Cerebellar cortex (tissue), 1 donor: ENCODE measurements at regions not wholly inside any gene's neighbourhood (a gene's known extent, or its start where the extent isn't known, plus 50 kb on each side); places are given as distances from the start of the nearest gene placed in this dataset.

ENCODE experiments used
- DNase-seq: peaks from one replicate; pipeline ENCODE4 v3.0.0-alpha.2; 2015; ENCODE audit warnings: low spot score

DNA sequence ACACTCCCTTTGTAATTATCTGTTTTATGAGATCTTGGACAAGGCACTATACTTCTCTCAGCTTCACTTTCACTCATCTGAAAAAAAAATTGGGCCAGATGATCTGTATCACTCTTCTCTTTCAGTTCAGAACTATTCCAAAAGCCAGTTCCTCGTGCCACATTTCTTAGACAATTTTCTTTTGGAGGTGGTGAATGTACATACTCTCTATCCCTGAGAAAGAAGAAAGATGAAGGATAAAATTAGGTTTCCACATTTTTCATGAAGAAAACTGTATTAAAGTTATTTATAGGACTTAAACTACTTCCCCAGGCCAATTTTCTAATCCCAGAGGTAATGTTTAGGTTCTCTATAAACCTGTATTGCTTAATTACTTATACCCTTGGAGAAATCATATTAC, 171.6 kb downstream of the SLC6A15 start:
- DNase-seq = no peak

DNA sequence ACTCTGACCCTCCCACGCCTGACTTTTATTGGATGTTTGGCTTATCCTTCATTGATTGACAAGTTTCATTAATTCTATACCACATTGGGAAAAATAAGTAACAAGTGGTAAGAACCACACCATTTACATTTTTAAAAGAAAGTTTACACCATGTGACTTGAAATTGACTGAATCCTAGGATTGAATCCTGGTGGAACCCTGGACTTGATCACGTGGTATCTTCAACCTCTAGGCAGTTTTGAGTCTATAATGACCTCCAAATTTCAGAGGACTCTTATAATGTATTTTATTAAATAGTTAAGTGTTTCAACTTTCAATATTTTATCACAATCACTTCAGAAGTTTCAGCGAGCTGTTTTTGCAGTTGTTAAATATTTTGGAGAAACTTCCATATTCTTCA, 172.0 kb downstream of the SLC6A15 start:
- DNase-seq = no peak

DNA sequence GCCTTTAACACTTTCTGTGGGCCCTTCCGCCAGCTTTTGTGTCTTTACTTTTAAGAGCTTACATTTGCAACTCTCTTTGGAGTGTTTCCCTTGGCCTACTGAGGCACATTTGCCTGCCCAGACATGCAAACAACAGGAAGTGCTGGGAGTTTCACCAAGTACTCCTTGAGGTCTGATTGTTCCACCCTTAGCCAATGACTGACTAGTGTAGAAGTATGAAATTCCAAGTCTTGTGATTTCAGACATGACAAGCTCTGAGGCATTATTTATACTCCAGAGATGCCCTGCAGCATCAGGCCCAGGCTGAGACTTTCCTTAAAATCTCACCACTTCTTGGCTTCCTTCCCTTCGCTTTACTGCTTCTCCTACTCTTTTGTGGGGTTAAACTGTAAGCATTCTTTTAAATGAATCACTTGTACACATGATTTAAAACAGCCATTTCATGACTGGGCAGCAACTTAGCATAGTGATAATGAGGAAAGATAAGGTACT, 174.1 kb downstream of the SLC6A15 start:
- DNase-seq = no peak

DNA sequence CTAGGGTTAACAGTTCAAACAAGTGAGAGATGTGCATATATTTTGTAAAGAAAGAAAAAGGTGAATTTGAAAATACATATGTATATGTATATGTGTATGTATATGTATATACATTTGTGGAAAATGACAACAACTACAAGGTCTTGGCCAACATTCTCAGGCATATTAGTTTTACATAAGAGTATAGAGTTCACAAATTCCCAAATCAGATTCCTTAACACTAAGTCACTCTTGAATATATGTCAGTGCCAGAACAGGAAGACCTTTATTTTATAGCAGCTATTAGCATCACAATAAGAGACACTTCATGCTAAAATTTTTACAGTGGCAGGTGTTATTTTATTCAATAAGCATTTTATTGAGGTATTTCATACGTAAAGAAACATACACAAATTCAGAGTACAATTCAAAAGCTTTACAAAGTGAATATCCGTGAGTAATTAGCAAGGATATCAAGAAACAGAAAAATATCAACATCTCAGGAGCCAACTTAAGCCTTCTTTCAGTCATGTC, 179.7 kb downstream of the SLC6A15 start:
- DNase-seq = no peak

DNA sequence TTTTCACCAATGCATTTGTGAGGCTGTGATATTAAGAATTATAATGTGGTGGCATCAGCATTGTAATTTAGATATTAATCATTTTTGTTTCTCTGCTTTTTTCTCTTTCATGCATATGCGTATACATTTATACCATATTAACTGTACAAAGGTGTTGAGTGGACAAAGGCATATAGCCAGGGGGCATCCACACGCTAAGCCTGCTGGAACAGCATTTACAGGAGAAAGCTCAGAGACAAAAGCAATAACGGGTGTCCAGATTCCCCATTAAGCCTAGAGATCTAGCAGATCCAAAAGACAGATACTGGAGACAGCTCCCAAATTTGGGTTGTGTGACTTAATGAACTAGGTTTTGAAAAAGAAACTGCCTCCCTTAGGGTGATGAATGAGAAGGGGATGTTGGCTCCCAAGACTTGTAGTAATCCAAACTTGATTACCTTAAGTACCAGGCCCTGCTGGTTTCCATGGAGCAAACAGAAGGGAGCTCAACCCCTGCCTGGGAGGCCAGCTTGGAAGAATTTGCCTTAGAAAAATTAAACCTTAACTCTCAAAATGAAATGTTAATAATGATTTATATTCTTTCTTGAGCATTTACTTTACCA, 181.9 kb downstream of the SLC6A15 start:
- DNase-seq = peak; percentile 16

DNA sequence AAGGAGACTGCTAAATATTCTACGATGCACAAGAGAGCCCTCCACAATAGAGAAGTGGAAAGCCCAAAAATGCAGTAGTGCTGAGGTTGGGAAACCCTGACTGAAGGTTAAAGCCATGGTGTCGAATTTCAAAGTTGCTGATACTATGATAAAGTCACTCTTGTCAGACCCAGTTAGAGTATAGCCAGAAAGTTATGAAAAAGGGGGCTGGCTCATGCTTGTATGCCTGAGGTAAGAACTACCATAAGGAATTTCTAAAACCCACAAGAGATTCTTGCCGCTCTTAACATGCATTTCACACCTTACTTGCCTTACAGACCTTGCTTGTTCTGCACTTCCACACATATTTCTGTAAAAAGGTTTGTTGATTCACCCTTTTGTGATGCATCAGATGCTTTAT, 184.6 kb downstream of the SLC6A15 start:
- DNase-seq = no peak

DNA sequence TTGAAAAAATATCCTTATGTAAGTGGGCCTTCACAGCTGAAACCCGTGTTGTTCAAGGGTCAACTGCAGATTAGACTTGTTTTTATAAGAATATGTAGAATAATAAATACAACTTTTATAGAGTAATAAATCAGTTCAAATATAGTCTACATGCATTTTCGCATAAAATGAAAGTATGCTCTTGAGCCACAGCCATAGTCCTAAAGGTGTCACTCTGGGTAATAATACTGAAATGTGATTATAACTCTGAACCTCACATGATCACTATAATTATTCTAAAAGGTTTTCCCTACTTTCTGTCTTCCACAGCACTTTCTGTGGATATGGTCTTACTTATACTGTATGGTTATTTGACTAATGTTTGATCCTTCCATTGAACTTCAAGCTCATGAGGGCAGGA, 185.8 kb downstream of the SLC6A15 start:
- DNase-seq = no peak

DNA sequence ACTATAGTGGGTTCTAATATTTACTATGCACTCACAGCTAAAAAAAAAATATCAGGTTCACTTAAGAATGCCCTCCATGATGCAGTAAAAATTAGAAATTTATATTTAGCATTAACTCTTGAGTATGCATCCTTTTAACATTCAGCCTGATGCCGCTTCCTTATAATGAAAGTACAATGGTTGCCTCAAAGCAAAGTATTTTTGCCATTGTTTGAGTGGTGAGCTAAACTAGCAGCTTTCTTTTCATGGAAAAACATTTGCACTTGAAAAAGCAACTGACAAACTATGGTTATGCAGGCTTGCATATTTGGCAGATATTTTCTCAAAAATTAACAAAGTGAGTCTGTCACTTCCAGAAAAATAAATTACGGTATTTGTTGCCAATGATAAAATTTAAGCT, 188.6 kb downstream of the SLC6A15 start:
- no peak for DNase-seq

DNA sequence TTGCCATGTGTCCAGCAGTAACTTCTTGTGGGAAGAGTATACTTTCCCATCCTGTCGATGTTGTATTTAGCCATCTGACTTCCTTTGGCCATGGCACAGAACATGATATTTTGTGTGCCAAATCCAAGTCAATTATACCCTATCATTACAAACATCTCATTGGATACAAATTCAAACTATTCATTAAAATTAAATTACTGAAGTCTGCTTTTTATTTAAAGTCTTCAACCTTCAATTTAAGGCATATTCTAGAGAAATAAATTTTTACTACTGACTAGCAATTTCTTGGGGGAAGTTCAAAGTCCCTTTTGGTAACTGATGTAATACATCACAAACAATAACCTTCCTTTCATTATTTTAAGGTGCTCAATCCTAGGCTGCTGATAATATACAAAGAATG, 192.6 kb downstream of the SLC6A15 start:
- DNase-seq = no peak

DNA sequence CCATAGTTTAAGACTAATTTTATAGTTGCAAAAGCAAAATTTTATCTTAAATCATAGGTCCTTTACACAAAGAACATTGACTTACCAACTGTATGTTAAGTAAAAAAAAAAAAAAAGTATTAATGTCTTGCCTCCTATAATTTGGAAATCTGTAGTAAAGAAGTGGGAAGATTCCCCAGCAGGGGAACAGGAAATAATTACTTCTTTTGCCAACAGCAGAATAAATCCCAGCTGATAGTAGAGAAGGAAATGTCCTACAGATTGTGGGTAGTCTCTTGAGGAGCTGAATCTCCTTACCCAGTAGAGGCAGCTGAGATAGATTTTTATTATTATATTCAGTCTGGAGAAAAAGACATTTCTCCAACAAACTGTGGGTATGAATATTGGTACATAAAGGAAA, 193.7 kb downstream of the SLC6A15 start:
- no peak for DNase-seq

DNA sequence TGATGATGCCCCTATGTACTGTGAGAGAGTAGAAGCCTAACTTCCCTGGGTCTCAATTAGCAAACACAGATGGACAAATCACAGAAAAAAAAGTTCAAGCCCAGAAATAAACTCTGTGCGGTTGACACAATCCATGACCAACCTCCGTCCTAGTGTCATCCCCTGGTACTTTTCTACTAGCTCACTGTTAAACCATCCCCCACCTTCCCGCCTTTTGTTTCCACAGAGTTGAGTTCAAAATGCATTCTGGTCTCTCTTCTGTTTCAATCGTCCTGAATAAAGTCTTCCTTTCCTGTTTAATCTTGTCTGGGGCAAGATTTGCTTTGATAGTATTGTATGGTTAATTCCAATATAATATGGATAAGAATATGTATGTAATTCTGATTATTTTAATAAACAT, 199.9 kb downstream of the SLC6A15 start:
- no peak for DNase-seq

DNA sequence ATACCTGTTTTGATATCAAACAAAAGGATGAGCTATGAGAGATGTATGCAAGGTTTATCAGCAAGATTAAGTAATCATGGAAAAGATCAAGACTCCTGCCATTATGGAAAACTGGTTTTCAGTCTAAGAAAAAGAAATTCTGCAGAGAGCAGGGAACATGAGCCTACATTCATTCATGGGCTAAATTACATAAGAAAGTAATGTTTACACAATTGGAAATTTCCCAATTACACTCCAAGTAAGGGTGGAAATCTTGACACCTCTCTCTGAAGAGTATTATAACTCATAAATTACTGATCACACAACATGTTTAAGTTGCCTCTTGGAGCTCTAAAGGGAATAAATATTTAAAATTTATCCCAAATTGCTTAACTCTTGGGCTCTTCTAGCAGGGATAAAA, 206.2 kb downstream of the SLC6A15 start:
- no peak for DNase-seq

DNA sequence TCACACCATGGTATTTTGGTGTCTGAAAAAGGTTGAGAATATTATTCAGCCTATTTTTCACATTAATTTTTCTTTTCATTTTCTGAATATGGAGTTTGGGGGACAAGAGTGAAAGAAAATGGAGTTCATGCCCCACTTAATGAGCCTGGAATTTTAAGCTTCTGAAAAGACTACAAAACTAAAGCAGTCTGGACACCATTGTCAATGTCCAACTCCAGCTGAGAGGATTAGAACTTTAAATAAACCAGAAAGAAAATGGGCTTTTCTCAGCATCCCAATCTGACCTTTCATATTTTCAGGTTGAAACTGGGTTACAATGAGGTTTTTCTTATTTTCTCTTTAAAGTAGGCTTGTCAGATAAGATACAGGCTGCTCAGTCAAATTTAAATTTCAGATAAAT, 207.7 kb downstream of the SLC6A15 start:
- no peak for DNase-seq

DNA sequence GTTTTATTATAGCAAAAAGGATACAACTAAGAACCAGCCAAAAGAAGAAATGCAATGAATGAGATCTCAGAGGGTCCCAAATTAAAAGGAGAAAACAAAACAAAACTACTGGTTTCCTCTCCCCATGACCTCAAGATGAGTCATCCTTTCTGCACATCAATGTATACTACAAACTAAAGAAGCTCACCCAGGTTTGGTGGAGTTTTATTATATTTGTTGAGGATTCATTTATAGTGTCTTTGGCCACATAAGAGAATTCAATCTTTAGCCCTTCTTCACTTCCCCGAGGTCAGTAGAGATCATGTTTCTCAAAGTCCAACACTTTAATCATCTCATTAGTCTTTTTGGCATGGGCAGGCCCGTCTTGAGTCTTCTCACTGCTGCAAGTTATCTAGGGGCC, 210.6 kb downstream of the SLC6A15 start:
- no peak for DNase-seq

DNA sequence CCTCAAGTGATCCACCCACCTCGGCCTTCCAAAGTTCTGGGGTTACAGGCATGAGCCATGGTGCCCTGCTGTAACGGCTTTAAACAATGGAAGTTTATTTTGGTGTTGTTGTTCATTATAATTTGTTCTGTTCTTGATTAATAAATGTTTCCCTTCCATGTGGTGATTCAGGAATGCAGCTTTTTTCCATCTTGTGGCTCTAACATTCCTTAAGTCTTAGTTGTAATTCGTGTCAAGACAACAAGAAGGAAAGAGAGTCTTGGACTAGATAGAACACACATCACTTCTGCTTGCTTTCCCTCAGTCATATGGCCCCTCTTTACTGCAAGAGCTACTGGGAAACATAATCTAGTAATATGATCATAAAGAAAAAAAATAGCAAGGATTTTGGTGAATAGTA, 211.6 kb downstream of the SLC6A15 start:
- no peak for DNase-seq

DNA sequence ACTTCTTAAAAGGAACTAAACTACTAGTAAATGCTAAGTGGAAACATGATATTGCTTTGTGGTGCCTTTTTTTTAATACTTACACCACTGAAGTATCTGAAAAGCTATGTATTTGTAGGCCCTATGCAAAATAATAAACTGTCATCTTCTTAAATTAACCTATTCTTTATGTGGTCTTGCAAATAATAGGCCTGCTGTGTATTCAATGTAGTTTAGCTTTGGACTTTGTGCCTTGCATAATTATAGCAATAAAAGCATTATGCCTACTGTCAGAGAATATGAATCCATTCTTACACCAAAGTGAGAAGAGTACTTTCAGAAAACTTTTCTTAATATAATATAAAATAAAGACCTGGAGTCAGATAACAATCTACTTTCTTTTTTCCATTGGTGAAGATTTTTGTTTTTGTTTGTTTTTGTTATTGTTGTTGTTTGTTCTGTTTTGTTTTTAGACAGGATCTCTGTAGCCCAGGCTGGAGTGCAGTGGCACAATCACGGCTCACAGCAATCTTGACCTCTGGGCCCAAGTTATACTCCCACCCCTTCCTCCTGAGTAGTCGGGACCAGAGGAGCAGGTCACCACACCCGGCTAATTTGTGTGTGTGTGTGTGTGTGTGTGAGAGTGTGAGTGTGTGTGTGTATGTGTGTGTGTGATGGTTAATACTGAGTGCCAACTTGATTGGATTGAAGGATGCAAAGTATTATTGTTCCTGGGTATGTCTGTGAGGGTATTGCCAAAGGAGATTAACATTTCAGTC, 213.8 kb downstream of the SLC6A15 start:
- no peak for DNase-seq

DNA sequence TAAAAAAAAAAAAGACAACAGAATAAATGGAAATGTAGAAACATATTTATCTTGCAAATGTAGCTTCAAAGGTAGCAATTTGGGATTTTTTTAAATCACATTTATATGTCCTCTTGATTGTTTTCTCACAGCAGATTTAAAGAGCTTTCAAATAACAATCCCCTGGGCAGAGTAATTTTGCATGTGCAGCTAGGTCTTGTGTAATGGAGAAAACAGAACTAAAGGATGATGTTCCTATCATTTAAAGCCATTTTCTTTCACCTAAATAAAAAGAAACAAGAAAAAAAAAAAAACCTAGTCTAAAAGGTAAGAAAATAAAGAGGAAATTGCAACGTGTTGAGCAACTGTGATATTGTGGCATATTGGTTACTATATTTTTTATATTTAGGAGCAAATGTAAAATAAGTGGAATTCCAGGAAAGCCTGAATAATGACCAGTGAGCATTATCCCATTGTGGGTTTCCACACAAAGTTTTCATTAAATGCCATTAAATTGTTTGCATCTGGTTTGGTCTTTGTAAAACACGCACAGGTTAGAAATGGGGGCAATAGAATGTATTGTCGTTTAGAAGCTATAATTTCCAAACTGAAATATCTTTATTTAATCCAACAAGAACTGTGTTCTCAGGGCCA, 215.6 kb downstream of the SLC6A15 start:
- DNase-seq = no peak

DNA sequence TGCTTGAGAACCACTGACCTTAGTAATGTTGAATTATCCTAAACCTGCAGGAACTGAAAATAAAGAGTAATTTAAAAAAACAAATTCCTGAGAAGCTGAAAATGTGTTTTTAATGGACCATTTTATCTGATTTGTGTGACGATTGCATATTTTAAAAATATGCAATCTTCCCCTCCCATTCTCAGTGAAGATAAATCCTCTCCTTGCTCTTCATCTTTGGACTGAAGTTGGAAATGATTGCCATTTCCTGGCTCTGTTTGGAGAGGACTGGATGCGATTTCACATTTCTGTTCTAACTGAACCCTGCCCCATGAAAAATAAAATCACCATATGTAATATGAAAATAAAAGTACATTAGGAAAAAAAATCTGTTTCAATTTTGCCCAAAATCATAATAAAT, 216.3 kb downstream of the SLC6A15 start:
- DNase-seq = no peak

DNA sequence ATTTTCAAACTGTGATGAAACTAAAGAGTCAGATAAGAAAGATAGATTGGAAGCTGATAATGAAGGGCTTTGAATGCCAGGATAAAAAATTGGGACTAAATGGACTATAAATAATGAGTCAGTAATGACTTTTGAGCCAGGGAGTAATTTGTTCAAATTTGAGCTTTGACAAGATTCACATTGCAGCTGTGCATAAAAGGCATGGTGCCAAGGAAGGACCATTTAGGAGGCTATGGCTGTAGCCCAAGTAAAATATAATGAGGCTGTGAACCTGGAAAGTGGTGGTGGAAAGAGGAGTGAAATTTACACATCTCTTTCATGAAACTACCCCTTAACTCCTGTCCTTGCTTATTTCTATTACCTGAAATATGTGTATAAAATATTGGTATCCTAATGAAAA, 218.5 kb downstream of the SLC6A15 start:
- no peak for DNase-seq

DNA sequence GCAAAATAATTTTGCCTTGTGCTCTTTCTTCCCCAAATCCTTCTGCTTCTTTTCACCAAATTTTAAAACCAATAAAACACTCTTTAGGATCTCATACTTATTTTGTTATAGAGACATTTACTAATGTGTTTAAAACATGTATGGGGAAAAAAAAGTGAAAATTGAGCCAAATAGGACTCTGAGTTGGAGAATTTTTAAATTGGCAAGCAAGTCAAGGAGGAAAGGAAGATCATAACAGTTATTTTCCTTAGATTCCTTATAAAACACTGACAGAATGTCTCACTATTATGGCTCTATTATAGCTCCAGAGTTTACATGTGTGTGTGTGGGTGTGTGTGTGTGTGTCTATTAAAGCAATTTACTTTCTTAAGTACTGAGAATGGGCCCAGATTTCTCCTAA, 220.5 kb downstream of the SLC6A15 start:
- DNase-seq = no peak

DNA sequence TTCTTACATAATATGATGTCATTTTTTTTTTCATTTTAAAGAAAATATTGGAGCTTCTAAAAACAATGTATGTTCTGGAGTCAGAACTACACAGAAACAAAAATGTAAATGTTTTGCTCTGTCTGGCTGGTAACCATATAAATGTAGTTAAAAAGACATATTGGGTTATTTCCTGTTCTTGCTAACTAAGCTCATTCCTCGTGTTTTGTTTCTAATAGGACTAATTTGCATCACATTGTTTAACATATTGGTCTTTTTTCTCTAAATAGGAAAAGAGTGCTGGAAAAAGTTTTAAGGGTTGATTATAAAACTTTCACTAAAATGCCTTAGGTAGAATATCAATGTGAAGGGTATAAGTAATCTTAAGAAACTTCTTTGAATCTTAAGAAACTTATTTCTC, 221.3 kb downstream of the SLC6A15 start:
- DNase-seq = no peak

DNA sequence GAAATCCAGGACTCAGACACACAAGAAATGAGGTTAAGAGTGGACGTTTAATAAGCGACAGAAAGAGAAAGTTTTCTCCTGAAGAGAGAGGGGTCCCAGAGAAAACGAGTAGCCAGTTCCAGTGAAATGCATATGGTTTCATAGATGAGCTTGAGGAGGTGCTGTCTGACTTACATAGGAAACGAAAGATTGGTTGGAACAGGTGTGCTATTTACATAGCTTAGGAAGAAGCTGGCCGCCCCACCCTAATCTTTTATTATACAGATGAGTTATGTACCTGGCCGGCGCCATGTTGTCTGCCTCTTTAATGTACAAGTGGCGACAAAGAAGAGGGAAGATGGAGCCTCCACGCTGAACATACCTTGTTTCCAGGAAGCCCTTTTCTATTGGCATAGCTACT, 223.0 kb downstream of the SLC6A15 start:
- DNase-seq = peak; percentile 7

DNA sequence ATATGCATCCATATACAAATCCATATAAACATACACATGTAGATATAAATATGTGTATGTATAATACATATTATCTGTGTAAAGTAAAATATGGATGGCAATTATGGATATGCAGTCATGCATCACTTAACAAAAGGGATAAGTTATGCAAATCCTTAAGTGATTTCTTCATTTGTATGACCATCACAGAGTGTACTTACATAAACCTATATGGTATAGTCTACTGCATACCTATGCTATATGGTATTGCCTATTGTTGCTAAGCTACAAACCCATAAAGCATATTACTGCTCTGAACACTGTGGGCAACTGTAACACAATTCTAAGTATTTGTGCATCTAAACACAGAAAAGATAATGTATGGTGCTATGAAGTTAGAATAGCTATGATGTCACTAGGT, 227.2 kb downstream of the SLC6A15 start:
- no peak for DNase-seq
